T-helper 1 cell treated with Interleukin-12 subunit alpha and Interleukin-12 subunit beta and Interleukin-4 antibody, amounts not matched to agents 30 ng/mL and 1 ng/mL, for 36 hours (primary cell): ENCODE measurements at regions not wholly inside any gene's neighbourhood (a gene's known extent, or its start where the extent isn't known, plus 50 kb on each side); places are given as distances from the start of the nearest gene placed in this dataset.

ENCODE experiments used
- intact Hi-C: fragments of 100-400 bp; cut with micrococcal nuclease; formaldehyde crosslinking; loops from one replicate; pipeline ENCODE4 v1.15.1; 2024

GRCh38 chr20:40322941-40323340 lies 366.1 kb downstream of the MAFB start:
- intact Hi-C loops: no loop called here

DNA sequence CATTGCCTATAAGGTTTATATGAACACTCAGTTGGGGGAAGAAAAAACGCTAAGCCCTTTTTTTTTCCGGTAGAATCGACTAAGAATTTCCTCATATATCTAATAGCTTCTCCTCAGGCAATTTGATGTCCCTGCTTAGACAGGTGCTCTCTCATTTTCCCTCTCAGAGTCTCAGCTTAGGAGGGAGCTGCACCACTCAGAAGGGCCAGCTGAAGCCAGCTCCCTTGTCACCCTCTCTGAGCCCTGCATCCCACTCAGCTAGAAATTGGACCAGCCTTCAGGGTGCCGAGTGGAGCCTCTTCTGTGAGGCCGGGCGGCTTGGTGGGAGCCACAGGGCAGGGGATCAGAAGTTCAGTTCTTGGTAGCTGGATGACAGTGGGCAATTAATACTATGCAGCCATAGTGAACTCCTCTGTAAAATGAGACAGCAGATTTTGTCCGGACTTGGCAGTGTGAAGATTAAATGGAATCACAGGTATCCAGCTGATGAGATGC lies 368.5 kb downstream of the MAFB start:
- intact Hi-C loops: no loop called here

- intact Hi-C loops: no loop called here
Observed at GRCh38 chr20:40319741-40320516, 369.1 kb downstream of the MAFB start.

- intact Hi-C loops: no loop called here
Observed at GRCh38 chr20:40319056-40319455, 370.0 kb downstream of the MAFB start.

GRCh38 chr20:40317156-40317790 lies 371.8 kb downstream of the MAFB start:
- intact Hi-C loops: no loop called here

DNA sequence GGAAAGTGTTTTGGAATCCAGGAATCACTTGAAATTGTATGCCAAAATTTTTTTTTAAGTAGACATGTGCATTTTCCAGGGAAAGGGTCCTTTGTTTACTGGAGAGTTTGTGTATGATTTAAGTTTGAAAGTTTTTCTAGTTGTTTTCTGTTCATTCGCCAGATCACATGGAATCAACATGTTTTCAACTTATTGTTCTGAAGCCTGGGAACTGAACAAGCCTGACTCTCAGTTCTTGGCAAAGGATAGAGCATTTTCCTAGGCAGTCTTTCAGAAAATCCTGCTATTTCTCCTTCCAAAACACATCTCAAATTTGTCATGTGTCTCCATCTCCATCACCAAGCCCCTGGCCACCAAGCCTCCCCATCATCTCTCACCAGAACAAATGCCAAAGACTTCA lies 374.8 kb downstream of the MAFB start:
- intact Hi-C loops: no loop called here

DNA sequence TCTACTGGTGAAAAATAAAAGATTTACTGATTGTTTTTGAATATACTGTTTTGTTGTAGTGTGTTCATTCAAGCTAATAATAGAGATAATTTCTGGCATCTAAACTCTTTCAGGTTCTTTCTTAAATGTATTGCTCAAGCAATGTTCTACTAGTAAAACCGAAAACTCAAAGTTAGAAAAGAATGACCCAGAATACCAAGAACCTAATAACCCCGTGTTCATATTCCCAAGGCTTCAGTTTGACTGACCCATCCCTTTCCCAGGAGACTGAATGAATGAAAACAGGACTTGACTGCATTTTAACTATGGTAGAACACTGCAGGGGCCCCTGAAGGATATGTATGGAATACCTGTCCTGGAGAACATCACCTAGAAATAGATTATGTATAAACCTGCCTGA lies 375.3 kb downstream of the MAFB start:
- intact Hi-C loops: no loop called here

DNA sequence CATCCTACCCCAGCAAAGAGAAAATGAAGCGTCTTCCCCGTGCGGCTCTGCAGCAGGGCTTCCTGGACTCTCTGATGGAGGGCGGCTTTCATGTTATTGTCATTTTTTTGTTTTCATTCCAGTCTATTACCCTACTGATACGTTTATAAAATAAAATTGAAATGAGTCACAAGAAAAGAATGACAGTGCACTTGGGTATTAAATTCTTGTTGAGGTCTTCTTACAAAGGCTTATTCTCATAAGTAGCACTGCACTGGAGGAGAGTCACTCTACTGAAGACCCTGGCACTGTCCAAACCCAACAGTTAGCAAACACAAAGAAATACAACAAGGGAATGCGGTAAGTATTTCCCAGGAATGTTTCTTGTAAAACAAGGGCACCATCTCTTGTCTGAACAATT lies 379.3 kb downstream of the MAFB start:
- intact Hi-C loops: no loop called here

- intact Hi-C loops: no loop called here
Observed at GRCh38 chr20:40307997-40308396, 381.0 kb downstream of the MAFB start.

GRCh38 chr20:40307268-40307667 lies 381.8 kb downstream of the MAFB start:
- intact Hi-C loops: no loop called here

DNA sequence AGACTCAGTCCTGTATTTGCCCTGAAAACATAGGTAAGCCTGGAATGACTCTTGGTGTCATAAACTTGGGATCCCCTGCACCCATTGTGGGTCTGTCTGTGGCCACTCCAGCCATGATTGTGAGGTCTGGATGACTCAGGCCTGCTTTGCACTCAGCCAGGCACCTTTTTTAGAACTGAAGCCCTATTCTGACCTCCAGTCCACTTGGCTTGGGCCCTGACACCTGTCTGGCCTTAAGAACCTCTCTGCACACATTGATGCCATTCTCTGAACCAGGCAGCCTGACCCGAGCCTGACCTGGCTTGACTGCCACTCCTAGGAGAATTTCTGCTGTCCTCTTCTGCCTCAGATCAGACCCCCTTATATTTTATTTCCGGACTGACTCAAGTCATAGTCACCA lies 383.7 kb downstream of the MAFB start:
- intact Hi-C loops: no loop called here

DNA sequence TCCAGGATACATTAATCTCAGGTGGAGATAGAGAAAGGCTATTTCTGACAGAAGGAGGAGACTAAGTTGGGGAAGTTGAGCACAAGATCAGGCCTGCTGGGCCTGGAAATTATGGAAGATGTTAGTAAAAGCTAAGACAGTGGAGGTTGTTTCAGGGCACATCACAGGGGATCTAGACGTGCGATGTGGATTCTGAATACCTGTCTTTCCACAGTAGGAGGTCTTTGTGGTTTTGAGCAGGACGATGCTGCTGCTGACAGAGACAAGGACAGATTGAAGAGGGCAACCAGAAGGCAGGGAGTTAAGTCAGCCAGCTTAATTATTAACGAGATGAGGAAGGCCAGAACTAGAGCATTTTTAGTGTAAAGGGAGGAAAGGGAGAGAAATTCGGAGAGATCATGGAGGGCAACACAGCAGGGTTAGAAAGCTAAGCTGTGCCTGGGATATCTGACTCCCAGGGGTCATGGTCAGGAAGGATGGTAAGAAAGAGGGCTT lies 384.9 kb downstream of the MAFB start:
- intact Hi-C loops: no loop called here

GRCh38 chr20:40294747-40295146 lies 394.3 kb downstream of the MAFB start:
- intact Hi-C loops: no loop called here

DNA sequence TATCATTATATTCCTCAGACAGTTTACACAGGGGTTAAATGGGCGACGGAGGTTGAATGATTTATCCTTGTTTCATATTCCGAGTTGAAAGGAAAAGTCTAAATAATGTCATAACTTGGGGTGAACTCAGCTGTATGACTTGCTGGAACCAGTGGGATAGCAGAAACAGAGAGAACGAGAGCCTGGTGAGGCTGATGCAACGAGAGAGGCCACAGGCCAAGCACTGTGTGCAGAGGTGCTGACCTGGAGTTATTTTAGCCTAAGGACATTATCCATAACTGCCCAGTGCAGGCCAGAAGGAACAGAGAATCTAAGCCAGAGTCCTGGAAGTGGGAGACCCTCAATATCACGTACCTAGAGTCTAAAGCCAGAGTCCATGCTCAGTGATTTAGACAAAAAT lies 394.9 kb downstream of the MAFB start:
- intact Hi-C loops: no loop called here

- intact Hi-C loops: no loop called here
Observed at GRCh38 chr20:40293740-40294139, 395.3 kb downstream of the MAFB start.

DNA sequence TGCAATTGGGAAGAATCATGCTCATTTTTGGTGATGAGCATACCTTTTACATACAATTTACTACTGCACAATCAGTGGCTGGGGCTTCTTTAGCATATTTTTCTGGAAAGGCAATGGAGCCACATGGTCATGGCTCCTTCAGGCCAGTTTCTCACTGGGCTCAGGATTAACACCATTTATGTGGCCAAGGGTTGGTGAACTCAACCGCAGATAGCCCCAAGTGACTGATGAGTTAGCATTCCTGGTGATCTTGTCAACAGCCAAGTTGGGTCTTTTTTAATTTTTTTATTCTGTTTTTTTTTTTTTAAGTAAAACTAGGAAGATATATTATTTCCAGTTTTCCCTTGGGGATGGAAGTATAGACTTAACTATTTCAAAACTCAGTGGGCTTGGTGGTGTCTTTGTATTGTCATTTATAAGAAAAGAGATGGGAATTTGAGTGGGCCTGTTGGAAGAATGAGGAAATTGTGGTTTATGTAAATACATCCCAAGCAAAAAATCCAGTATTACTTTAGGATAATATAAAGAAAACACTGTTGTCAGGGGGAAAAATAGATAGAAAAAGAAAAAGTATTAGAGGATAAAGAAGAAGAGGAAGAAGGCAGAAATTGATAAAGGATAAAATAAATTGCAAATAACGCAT lies 397.4 kb downstream of the MAFB start:
- intact Hi-C loops: no loop called here

DNA sequence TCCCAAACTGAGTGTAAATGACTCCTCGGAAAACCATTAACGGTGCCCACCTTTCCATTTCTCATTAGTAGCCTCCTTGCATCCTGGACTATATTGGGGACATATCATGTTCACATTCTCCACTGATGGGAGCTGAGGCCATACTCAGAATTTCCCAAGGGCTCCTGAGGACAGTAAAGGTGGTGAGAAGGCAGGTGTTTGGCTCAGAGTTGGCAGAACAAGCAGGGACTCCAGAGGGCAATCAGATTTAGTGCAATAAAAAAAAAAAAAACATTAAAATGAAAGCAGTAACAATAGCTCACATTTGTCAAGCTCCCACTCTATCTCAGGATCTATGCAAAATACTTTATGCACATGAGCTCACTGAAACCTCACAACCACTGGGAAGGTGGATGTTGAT lies 401.4 kb downstream of the MAFB start:
- intact Hi-C loops: no loop called here

DNA sequence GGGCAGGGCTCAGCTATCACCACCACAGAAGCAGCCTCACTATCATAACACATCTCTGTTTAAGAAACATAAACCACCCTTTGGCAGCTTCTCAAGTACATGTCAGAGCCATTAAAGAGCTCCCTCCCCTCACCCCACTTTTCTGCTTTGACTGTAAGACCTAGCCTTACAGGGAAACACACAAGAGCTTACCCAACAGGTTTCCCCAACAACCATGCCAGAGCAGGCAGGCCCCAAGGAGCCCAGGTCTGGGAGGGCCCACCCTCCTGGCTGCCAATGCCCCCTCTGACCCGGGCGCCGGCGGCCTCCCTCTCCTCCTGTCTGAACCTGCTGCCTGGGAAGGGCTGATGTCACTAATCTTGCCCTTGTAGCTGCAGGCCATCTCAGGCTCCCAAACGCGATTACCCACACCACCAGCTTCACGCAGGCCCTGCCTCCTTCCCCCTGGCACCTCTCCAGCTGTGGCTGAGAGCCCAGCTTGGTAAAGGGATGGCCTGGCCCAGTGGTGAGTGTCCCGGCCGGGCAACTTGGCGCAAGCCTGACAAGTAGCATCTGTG lies 402.0 kb downstream of the MAFB start:
- intact Hi-C loops: no loop called here

- intact Hi-C loops: no loop called here
Observed at GRCh38 chr20:40284611-40285010, 404.4 kb downstream of the MAFB start.

DNA sequence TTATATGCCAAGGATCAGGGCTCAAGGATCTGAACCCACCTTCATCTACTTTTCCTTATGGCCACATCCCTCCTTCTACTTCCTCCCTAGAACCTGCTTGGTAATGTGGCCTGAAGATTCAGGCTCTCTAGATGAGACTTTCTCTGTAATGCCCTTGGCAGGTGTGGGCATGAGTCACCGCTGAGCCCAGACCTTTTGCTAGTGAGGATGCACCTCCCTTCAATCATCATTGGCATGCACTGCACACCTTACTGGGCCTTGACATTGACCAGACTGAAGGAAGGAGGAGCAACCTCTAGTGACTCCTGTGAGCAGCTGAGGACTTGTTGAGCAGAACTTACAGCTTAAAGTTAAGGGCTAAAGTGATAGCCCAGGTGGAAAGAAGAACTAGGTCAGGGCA lies 405.3 kb downstream of the MAFB start:
- intact Hi-C loops: no loop called here

DNA sequence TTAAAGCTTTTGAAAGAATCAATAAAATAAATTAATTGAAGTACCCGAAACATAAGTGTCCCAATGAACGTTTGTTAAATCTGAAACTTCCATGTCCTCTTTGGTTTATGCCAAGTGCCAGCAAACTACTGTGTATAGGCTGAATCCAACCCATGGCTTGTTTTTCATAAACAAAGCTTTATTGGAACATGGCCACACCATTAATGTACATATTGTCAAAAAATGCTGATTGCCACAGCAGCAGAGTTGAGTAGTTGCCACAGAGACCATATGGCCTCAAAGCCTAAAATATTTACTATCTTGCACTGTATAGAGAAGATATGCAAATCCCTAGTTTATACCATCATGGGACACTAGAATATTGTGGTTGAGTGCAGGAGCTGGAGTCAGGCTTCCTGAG lies 406.1 kb downstream of the MAFB start:
- intact Hi-C loops: no loop called here

DNA sequence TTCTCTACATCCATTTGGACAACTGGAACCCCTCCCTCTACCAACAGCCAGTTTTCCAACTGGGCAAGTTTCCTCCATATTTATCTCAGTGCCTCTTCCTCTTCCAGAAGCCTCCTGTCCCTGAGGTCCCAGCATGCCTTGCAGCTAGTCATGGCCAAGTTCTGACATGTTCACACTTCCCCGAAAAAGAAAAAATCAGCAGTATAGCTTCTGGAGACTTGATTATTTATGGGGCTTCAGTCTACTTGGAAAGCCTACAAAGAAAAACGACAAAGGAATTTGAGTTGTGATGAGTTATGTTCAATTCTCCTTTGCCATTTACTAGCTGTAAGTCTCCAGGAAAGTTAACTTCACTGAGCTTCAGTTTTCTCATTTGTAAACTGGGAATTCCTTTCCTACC lies 406.5 kb downstream of the MAFB start:
- intact Hi-C loops: no loop called here
